Common myeloid progenitor, CD34-positive (primary cell): ENCODE measurements at regions not wholly inside any gene's neighbourhood (a gene's known extent, or its start where the extent isn't known, plus 50 kb on each side); places are given as distances from the start of the nearest gene placed in this dataset.

Experiments
- CTCF ChIA-PET: fragments of 350-600 bp; sonication (Branson Sonifier 250); formaldehyde crosslinking; loops from one replicate; lab custom pipeline; 2021; ENCODE audit warnings: antibody characterized with exemption; lab: Charles Lee
- POLR2A ChIA-PET: fragments of 350-600 bp; sonication (Branson Sonifier 250); formaldehyde crosslinking; loops from one replicate; lab custom pipeline; 2021; ENCODE audit warnings: antibody characterized with exemption; lab: Charles Lee
- DNase-seq, 3 donors: peaks; one replicate each; pipeline versions ENCODE4 v3.0.0 to v3.0.0-alpha.2; 2013
- H3K27ac ChIP-seq, 2 experiments: 1 replicate in 1 of 2; 2 replicates in 1 of 2; pipeline ENCODE4 v1.7.0; 2013; ENCODE audit warnings: inconsistent platforms in 2 of 2, low read length in 2 of 2, mild to moderate bottlenecking in 2 of 2, low read depth in 1 of 2, moderate library complexity in 1 of 2; ENCODE audit not compliant: severe bottlenecking in 2 of 2, insufficient read depth in 1 of 2, poor library complexity in 1 of 2
- H3K27me3 ChIP-seq, 5 experiments: replicated peaks in 2 of 5; 1 replicate in 3 of 5; 2 replicates in 2 of 5; pipeline versions ENCODE4 v1.6.1 to v1.7.0; 2013; ENCODE audit warnings: low read length in 4 of 5, mild to moderate bottlenecking in 2 of 5, moderate library complexity in 2 of 5, inconsistent platforms in 1 of 5; ENCODE audit not compliant: insufficient read depth in 5 of 5, control insufficient read depth in 4 of 5
- H3K36me3 ChIP-seq, 4 experiments: 1 replicate in 2 of 4; 2 replicates in 2 of 4; pipeline versions ENCODE4 v1.6.1 to v1.7.0; 2013; ENCODE audit warnings: low read length in 3 of 4, control low read depth in 1 of 4, mild to moderate bottlenecking in 1 of 4; ENCODE audit not compliant: control insufficient read depth in 4 of 4, insufficient read depth in 4 of 4
- H3K4me1 ChIP-seq, 4 experiments: 1 replicate in 3 of 4; 2 replicates in 1 of 4; pipeline versions ENCODE4 v1.6.1 to v1.7.1; 2013; ENCODE audit warnings: low read length in 3 of 4, mild to moderate bottlenecking in 3 of 4, control low read depth in 1 of 4, inconsistent platforms in 1 of 4, moderate library complexity in 1 of 4; ENCODE audit not compliant: control insufficient read depth in 4 of 4, insufficient read depth in 4 of 4; ENCODE audit errors: control extremely low read depth in 1 of 4
- H3K4me3 ChIP-seq, 7 experiments: 1 replicate in 4 of 7; 2 replicates in 3 of 7; pipeline versions ENCODE4 v1.5.1 to v1.7.0; 2013; ENCODE audit warnings: mild to moderate bottlenecking in 7 of 7, low read length in 6 of 7, moderate library complexity in 6 of 7, inconsistent platforms in 2 of 7, low read depth in 2 of 7, control low read depth in 1 of 7; ENCODE audit not compliant: insufficient read depth in 4 of 7, control insufficient read depth in 1 of 7; ENCODE audit errors: extremely low read depth in 1 of 7
- H3K9me3 ChIP-seq, 5 experiments: 1 replicate in 4 of 5; 2 replicates in 1 of 5; pipeline versions ENCODE4 v1.6.1 to v1.7.1; 2013; ENCODE audit warnings: low read length in 4 of 5, mild to moderate bottlenecking in 2 of 5, inconsistent platforms in 1 of 5, low read depth in 1 of 5, moderate library complexity in 1 of 5; ENCODE audit not compliant: control insufficient read depth in 4 of 5, insufficient read depth in 2 of 5; ENCODE audit errors: control extremely low read depth in 1 of 5
- WGBS: methylation state at CpG from one replicate; pipeline ENCODE4 v1.1.5; 2013; ENCODE audit not compliant: insufficient coverage; 5-methylcytosine and 5-hydroxymethylcytosine counted together

DNA sequence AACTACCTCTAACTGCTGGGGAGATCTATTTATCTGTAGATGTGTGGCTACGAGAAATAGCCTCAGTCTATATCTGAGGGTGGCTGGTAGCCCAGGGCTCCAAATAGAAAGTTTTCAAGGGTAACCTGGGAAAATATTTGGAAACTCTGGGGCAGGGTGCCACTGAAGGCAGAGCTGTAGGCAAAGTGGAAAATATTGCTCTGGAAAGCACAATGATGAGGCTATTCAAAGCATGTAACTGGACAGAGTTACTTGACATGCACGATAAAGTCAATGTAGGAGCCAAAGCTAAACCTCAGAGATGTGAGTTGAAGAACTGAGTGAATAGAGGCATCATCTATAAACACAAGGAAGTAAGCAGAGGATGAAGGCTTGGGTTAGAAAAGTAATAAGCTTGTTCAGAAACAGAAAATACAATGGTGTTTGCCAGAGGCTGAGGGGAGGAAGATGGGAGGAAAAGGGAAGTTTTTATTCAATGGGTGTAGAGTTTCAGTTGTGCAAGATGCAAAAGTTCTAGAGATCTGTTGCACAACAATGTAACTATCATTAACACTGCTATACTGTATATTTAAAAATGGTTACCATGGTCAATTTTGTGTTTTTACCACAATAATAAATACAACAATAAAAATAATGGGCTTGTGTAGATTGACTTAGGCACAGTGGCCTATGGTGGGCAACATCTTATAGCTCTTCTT is 171.6 kb downstream of the MBD2 start:
- DNase-seq = no peak
- Histone ChIP-seq H3K9me3 (no peaks in the 10 kb centered on the region), H3K27ac (no peak overlapping the region), H3K4me1 (no peaks in the 10 kb centered on the region), H3K4me3 (no peak overlapping the region), H3K36me3 (no peaks in the 10 kb centered on the region), H3K27me3 (no peaks in the 10 kb centered on the region)
- CTCF ChIA-PET = interaction anchor here (0.6 kb wide), 1 partner anchor 13 kb away, joined by 5 read pairs; no protein-coding TSS in a partner anchor
- WGBS = 83% methylated on average over 2 of the region's 2 CpGs
- POLR2A ChIA-PET = interaction anchor here (0.5 kb wide), 1 partner anchor 53 kb away, joined by 3 read pairs; no protein-coding TSS in a partner anchor

- Histone ChIP-seq H3K27ac (no peak overlapping the region), H3K4me1 (no peaks in the 10 kb centered on the region), H3K9me3 (no peaks in the 10 kb centered on the region), H3K27me3 (no peaks in the 10 kb centered on the region), H3K4me3 (no peak overlapping the region), H3K36me3 (no peaks in the 10 kb centered on the region)
- CTCF ChIA-PET = interaction anchor here (0.6 kb wide), 1 partner anchor 12 kb away, joined by 5 read pairs; no protein-coding TSS in a partner anchor
- no peak for DNase-seq
- POLR2A ChIA-PET = interaction anchor here (0.5 kb wide), 1 partner anchor 54 kb away, joined by 3 read pairs; no protein-coding TSS in a partner anchor
Observed at GRCh38 chr18:54052259-54052658, 172.2 kb downstream of the MBD2 start.

DNA sequence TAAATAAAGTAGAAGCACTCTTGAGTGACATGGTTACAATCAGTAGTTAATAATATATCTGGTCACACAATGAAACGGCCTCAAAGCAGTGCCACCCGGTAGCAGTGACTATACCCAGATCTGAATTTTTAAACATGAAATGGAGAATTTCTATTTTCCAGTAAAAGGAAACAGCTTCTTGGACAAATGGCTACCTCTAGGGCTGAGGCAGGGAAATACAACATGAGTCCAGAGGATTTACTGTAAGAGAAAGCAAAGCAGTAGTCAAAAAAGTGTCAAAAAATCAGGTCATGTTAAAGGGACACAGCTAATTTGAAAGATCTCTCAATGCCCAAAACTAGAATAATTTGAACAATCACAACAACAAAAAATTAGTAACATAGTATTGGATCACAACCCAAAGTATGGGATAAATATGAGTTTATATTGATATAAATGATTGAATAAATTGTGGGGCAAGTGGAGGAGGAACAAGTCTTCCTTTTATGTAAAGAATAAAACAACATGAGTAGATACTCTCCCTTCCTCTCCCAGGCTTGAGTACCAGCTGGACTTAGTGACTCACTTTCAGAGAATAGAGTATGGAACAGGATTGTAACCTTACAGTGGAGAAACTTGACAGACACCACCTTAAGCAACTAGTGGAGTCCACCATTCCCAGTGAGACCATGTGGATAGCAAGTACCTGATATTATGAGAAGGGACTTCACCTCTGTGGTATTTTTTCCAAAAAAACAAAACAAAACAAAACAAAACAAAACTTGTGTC is 180.8 kb downstream of the MBD2 start:
- H3K4me3 ChIP-seq = no peak overlapping the region
- no peak for DNase-seq
- H3K4me1 ChIP-seq = no peaks in the 10 kb centered on the region
- WGBS = no CpG with 5 or more reads among the region's 2 CpGs
- no peaks in the 10 kb centered on the region for H3K36me3 ChIP-seq
- POLR2A ChIA-PET = no interaction called here
- H3K27me3 ChIP-seq = peaks cover 0 to 2% (median 0%) of the 10 kb centered on the region in 5 experiments
- H3K27ac ChIP-seq = no peak overlapping the region
- CTCF ChIA-PET = interaction anchor here (1.0 to 1.8 kb wide), 2 partner anchors 14 to 44 kb away, joined by 3 to 4 read pairs; no protein-coding TSS in a partner anchor
- no peaks in the 10 kb centered on the region for H3K9me3 ChIP-seq

- POLR2A ChIA-PET = no interaction called here
- no peaks in the 10 kb centered on the region for H3K36me3 ChIP-seq
- H3K27ac ChIP-seq = no peak overlapping the region
- CTCF ChIA-PET = no interaction called here
- H3K9me3 ChIP-seq = no peaks in the 10 kb centered on the region
- DNase-seq = no peak
- no peaks in the 10 kb centered on the region for H3K4me1 ChIP-seq
- no peak overlapping the region for H3K4me3 ChIP-seq
- H3K27me3 ChIP-seq = no peaks in the 10 kb centered on the region
Observed at GRCh38 chr18:54035927-54036326, 188.5 kb downstream of the MBD2 start.

DNA sequence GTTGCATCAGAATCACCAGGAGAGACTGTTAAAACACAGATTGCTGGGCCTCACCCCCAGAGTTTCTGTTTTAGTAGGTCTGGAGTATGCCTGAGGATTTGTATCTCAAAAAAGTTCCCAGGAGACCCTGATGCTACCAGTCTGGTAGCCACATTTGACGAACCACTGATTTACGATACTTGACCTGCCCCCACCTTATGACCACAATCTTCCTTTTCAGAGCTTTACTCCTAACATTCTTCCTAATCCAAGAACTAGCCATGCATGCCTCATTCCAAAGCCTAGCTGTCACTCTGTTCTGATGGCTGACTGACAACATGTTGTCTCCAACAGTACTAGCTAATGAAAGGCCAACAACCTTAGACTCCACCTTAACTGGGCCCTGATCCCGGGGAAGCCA is 191.4 kb downstream of the MBD2 start:
- Histone ChIP-seq H3K27ac (no peak overlapping the region), H3K36me3 (no peaks in the 10 kb centered on the region), H3K27me3 (no peaks in the 10 kb centered on the region), H3K4me3 (no peak overlapping the region), H3K4me1 (no peaks in the 10 kb centered on the region), H3K9me3 (no peaks in the 10 kb centered on the region)
- 100% methylated on average over 3 of the region's 3 CpGs for WGBS
- POLR2A ChIA-PET = no interaction called here
- DNase-seq = no peak
- CTCF ChIA-PET = no interaction called here

DNA sequence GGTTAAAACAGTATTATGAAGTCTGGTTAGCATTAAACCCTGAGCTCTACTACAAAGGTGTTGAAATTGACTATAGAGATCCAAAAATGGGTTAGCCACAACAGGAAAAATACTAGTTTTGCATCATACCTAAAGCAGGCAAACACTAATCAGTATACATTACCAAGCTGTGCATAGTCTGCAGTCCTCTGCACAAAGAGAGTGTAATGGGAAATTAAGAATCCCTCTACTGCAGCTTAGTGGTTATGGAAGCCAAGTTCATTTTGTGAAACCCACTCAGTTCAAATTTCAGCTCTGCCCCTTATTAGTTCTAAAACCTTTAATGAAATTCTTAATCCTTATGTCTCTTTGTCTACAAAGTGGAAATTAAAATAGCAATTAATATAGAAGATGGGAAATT is 192.1 kb downstream of the MBD2 start:
- DNase-seq = no peak
- no peaks in the 10 kb centered on the region for H3K4me1 ChIP-seq
- H3K27ac ChIP-seq = no peak overlapping the region
- no peak overlapping the region for H3K4me3 ChIP-seq
- no peaks in the 10 kb centered on the region for H3K9me3 ChIP-seq
- POLR2A ChIA-PET = no interaction called here
- CTCF ChIA-PET = no interaction called here
- no peaks in the 10 kb centered on the region for H3K36me3 ChIP-seq
- no peaks in the 10 kb centered on the region for H3K27me3 ChIP-seq

DNA sequence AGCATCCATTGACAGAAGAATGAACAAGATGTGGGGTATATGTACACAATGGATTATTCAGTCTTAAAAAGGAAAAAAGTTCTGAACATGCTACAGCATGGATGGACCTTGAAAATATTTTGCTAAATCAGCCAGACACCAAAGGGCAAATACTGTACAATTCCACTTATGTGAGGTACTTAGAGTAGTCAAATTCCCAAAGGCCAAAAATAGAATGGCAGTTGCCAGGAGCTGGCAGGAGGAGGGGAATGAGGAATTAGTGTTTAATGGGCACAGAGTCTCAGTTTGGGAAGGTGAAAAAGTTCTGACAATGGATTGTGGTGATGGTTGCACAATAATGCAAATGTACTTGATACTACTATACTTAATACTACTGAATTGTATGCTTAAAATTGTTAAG is 193.2 kb downstream of the MBD2 start:
- no peaks in the 10 kb centered on the region for H3K27me3 ChIP-seq

More for the DNA sequence above, 193.2 kb downstream of the MBD2 start:
- H3K27ac ChIP-seq = no peak overlapping the region
- H3K4me1 ChIP-seq = no peaks in the 10 kb centered on the region
- H3K36me3 ChIP-seq = no peaks in the 10 kb centered on the region
- no peak overlapping the region for H3K4me3 ChIP-seq
- no peaks in the 10 kb centered on the region for H3K9me3 ChIP-seq
- DNase-seq = no peak
- ChIA-PET POLR2A (no interaction called here), CTCF (no interaction called here)
